KOPT-K1 (cell line): ENCODE measurements at regions not wholly inside any gene's neighbourhood (a gene's known extent, or its start where the extent isn't known, plus 50 kb on each side); places are given as distances from the start of the nearest gene placed in this dataset.
"Not testable (repeated sequence)": the region's sequence is repeated elsewhere in the genome, so short reads cannot be mapped to it uniquely, and the experiment has no call there.

Source experiments
- H3K27ac ChIP-seq: fragments of 200-600 bp; sonication (generic); 2 replicates; pipeline ENCODE4 v1.5.1; 2016; ENCODE audit warnings: antibody characterized with exemption, mild to moderate bottlenecking, low read depth, low read length; ENCODE audit not compliant: poor library complexity, severe bottlenecking
- H3K36me3 ChIP-seq: fragments of 200-600 bp; sonication (generic); 2 replicates; pipeline ENCODE4 v1.5.1; 2017; ENCODE audit warnings: antibody characterized with exemption, mild to moderate bottlenecking, low read length, moderate library complexity; ENCODE audit not compliant: insufficient read depth
- H3K9me3 ChIP-seq: fragments of 200-600 bp; sonication (generic); 2 replicates; pipeline ENCODE4 v1.5.1; 2017; ENCODE audit warnings: antibody characterized with exemption, low read length, mild to moderate bottlenecking; ENCODE audit not compliant: insufficient read depth, poor library complexity, severe bottlenecking

- H3K9me3 ChIP-seq, result peaks cover 13% of the 10 kb centered on the region
- no peak overlapping the region for H3K27ac ChIP-seq
- no peaks in the 10 kb centered on the region for H3K36me3 ChIP-seq
Measured at GRCh38 chr17:77838748-77839697, 119.5 kb upstream of the TNRC6C start.

GRCh38 chr17:77839698-77840512, 118.6 kb upstream of the TNRC6C start:
- Histone ChIP-seq H3K9me3 (peaks cover 13% of the 10 kb centered on the region), H3K36me3 (no peaks in the 10 kb centered on the region), H3K27ac (no peak overlapping the region)

- H3K27ac ChIP-seq, result no peak overlapping the region
- no peaks in the 10 kb centered on the region for H3K36me3 ChIP-seq
- H3K9me3 ChIP-seq, result peaks cover 13% of the 10 kb centered on the region
Measured at GRCh38 chr17:77840513-77841165, 117.9 kb upstream of the TNRC6C start.

- Histone ChIP-seq H3K9me3 (peaks cover 9% of the 10 kb centered on the region), H3K27ac (peak overlapping the region; percentile 85), H3K36me3 (no peaks in the 10 kb centered on the region)
Measured at GRCh38 chr17:77841742-77842527, 116.6 kb upstream of the TNRC6C start.

- Histone ChIP-seq H3K27ac (peak overlapping the region; percentile 85), H3K9me3 (peaks cover 2% of the 10 kb centered on the region), H3K36me3 (no peaks in the 10 kb centered on the region)
Measured at GRCh38 chr17:77842528-77843147, 115.9 kb upstream of the TNRC6C start.

DNA sequence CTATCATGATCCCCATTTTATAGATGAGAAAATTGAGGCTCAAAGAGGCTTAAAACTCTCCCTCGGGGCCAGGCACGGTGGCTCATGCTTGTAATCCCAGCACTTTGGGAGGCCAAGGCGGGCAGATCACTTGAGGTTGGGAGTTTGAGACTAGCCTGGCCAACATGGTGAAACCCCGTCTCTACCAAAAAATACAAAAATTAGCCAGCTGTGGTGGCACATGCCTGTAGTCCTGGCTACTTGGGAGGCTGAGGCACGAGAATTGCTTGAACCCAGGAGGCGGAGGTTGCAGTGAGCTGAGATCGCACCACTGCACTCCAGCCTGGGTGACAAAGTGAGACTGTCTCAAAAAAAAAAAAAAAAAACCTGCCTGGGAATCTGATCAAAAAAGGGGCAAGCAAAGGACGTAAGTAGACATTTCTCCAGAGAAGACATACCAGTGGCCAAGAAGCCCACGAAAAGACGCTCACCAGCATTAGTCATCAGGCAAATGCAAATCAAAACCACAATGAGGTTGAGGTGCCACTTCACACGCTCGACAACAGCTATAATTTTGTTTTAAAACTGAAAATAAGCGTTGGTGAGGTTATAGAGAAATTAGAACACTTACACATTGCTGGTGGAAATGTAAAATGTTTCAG, 115.1 kb upstream of the TNRC6C start:
- H3K9me3 ChIP-seq, H3K36me3 ChIP-seq: not testable (repeated sequence)
- peak overlapping the region; percentile 85 for H3K27ac ChIP-seq

DNA sequence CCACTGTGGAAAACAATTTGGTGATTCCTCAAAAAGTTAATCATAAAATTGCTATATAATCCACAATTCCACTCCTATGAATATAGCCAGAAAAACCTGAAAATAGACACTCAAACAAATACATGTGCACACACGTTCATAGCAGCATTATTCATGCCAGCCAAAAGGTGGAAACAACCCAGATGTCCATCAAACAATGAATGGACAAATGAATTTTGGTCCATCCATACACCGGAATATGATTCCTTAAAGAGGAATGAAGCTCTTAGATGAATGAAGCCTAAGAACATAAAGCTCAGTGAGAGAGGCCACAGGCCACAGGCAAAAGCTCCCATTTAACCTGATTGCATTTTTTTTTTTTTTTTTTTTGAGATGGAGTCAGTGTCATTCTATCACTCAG, 114.6 kb upstream of the TNRC6C start:
- Histone ChIP-seq H3K27ac (peak overlapping the region; percentile 85), H3K9me3 (no peaks in the 10 kb centered on the region), H3K36me3 (no peaks in the 10 kb centered on the region)

- Histone ChIP-seq H3K9me3 (no peaks in the 10 kb centered on the region), H3K36me3 (no peaks in the 10 kb centered on the region), H3K27ac (peak overlapping the region; percentile 85)
Measured at GRCh38 chr17:77844681-77845080, 113.8 kb upstream of the TNRC6C start.

DNA sequence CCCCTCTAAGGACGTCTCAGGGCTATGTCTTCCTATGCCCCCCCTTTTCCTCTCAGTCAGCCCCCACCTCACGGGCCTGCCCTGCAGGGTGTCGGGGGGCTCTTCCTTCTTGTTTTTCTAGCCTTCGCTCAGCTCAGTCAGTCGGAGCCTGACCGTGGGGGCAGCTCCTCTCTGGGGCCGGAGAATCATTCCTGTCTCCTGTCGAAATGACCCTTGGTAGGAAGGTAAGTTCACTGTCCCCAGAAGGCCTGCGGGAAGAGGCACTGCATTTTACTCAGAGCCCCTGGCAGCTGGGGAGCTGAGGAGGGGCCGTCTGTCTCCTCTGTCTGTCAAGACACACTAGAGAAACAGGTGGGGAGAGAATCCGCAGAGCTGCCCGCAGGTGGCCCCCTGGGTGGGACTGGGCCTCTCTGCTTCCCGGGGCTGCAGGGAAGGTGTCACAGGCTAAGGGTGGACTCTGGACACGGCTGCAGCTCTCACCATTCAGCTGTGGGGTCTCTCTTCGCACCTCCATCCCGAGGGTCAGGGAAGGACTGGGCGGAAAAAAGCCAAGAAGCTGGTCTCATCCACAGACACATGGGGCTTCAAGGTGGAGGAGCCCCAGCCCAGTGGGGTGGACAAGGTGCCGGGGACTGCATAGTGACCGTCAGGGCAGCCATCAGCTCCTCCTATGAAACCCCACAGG, 112.8 kb upstream of the TNRC6C start:
- Histone ChIP-seq H3K36me3 (no peaks in the 10 kb centered on the region), H3K27ac (peak overlapping the region; percentile 77), H3K9me3 (no peaks in the 10 kb centered on the region)

DNA sequence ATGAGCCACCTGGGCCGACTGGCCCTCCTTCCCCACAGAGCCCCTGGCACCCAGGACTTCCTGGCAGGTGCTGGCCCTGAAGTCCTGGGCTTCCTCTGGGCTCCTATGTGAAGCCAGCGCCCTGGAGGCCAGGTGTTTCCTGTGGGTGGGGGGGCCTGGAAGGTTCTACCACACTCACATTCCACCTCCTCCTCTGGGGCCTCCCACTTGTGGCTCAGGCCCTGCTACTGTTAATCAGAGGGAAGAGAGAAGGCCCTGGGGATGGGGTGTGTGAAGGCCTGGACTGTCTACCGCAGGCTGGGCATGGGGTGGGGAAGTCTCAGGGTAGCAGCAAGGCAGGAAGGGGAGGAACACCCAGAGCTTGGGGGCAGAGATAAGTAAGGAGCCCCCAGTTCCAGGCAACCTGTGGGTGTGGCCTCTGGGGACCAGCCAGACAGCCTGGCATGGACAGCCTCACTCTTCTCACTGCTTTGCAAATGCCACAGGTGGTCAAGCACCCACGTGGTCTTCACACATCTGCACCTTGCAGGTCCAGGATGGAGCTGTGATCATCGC, 111.9 kb upstream of the TNRC6C start:
- H3K27ac ChIP-seq, result peak overlapping the region; percentile 77
- no peaks in the 10 kb centered on the region for H3K9me3 ChIP-seq
- H3K36me3 ChIP-seq, result no peaks in the 10 kb centered on the region

DNA sequence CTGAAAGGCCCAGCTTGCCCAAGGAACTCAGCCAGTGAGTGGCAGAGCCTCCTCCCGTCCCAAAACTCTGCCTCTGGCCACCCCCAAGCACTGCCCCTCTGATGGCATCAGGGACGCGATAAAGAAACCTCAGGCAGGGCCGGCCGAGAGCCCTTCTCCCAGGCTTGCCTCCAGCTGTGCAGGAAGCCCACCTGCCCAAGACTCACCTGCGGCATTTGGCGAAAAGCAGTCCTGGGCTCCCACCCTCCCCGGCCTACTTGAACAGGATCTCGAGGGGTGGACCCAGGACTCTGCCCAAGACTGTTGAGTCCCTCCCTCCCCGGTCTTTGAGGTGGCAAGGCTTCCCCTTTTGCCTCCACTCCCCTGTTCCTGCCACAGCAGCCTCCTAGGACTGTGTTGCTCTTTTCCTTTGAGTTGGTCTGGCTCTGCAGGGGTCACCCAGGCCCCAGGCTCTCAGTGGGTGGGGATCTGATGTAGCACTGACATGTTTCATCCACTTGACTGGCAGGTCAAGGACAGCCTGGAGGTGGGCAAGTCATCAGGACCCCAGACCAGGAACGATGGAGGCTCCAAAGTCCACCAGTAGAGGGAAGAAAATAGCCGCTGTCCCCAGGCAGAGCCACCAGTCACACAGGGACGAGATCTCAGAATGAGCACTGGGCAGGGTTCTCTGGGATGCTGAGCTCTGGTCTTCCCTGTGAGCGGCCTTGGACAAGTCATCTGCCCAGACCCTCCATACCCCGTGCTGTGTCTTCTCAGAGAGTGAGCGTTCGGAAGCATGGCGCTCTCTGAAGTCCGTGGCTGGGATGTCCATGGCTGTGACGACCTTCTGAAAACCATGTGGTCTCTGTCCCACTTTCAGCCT, 111.0 kb upstream of the TNRC6C start:
- Histone ChIP-seq H3K9me3 (no peaks in the 10 kb centered on the region), H3K27ac (peak overlapping the region; percentile 77), H3K36me3 (no peaks in the 10 kb centered on the region)

DNA sequence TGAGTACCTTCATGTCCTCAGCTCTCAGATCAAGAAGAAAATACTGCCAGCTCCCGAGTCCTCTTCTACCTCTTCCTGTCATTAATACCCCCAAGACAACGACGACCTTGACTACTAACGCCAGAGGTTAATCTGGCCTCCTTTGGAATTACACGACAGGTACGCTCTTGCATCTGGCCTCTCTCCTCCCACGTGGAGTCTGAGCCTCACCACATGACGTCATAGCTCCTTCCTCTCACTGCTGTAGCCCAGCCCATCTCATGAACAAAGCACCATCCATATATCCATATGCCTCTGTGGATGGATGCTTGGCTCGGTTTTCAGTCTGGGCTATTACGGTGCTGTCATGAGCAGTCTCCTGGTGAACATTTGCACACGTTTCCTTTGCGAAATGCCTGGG, 110.2 kb upstream of the TNRC6C start:
- peak overlapping the region; percentile 77 for H3K27ac ChIP-seq
- no peaks in the 10 kb centered on the region for H3K36me3 ChIP-seq
- no peaks in the 10 kb centered on the region for H3K9me3 ChIP-seq
